OCI-LY1 (cell line): ENCODE measurements at regions not wholly inside any gene's neighbourhood (a gene's known extent, or its start where the extent isn't known, plus 50 kb on each side); places are given as distances from the start of the nearest gene placed in this dataset.

ENCODE experiments used
- EZH2 ChIP-seq: fragments of 200-600 bp; sonication (generic), shearing (Covaris generic); IDR thresholded peaks from 2 replicates; pipeline ENCODE4 v1.8.0; 2017; ENCODE audit warnings: borderline replicate concordance, mixed run types, mild to moderate bottlenecking, antibody characterized with exemption, low read length, moderate library complexity, mixed read lengths
- TF ChIP-seq, protein P1 (sequence below): fragments of 200-600 bp; sonication (generic), shearing (Covaris generic); IDR thresholded peaks from 2 replicates; pipeline ENCODE4 v1.5.1; 2017; ENCODE audit warnings: mild to moderate bottlenecking, antibody characterized with exemption, low read length, moderate library complexity, mixed read lengths

GRCh38 chr2:9702604-9703084 is 71.8 kb upstream of the YWHAQ start:
- TF ChIP-seq, protein P1, sequence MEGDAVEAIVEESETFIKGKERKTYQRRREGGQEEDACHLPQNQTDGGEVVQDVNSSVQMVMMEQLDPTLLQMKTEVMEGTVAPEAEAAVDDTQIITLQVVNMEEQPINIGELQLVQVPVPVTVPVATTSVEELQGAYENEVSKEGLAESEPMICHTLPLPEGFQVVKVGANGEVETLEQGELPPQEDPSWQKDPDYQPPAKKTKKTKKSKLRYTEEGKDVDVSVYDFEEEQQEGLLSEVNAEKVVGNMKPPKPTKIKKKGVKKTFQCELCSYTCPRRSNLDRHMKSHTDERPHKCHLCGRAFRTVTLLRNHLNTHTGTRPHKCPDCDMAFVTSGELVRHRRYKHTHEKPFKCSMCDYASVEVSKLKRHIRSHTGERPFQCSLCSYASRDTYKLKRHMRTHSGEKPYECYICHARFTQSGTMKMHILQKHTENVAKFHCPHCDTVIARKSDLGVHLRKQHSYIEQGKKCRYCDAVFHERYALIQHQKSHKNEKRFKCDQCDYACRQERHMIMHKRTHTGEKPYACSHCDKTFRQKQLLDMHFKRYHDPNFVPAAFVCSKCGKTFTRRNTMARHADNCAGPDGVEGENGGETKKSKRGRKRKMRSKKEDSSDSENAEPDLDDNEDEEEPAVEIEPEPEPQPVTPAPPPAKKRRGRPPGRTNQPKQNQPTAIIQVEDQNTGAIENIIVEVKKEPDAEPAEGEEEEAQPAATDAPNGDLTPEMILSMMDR = no peak
- TF ChIP-seq EZH2 = no peak
